ENCODE measurements at regions not wholly inside any gene's neighbourhood (a gene's known extent, or its start where the extent isn't known, plus 50 kb on each side); places are given as distances from the start of the nearest gene placed in this dataset.

- DNase-seq (ENCODE audit: low read depth) = no peak
- no peak overlapping the region for H3K4me3 ChIP-seq (ENCODE audit: control insufficient read depth, low read depth, low read length)
- TF ChIP-seq, protein P1, sequence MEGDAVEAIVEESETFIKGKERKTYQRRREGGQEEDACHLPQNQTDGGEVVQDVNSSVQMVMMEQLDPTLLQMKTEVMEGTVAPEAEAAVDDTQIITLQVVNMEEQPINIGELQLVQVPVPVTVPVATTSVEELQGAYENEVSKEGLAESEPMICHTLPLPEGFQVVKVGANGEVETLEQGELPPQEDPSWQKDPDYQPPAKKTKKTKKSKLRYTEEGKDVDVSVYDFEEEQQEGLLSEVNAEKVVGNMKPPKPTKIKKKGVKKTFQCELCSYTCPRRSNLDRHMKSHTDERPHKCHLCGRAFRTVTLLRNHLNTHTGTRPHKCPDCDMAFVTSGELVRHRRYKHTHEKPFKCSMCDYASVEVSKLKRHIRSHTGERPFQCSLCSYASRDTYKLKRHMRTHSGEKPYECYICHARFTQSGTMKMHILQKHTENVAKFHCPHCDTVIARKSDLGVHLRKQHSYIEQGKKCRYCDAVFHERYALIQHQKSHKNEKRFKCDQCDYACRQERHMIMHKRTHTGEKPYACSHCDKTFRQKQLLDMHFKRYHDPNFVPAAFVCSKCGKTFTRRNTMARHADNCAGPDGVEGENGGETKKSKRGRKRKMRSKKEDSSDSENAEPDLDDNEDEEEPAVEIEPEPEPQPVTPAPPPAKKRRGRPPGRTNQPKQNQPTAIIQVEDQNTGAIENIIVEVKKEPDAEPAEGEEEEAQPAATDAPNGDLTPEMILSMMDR (IDR thresholded peaks at IDR 0.05; ENCODE audit: control insufficient read depth, insufficient read depth, low read depth, low read length, missing control alignments) = no peak
Observed at GRCh38 chr1:193308438-193308837, 122.0 kb upstream of the B3GALT2 start.

DNA sequence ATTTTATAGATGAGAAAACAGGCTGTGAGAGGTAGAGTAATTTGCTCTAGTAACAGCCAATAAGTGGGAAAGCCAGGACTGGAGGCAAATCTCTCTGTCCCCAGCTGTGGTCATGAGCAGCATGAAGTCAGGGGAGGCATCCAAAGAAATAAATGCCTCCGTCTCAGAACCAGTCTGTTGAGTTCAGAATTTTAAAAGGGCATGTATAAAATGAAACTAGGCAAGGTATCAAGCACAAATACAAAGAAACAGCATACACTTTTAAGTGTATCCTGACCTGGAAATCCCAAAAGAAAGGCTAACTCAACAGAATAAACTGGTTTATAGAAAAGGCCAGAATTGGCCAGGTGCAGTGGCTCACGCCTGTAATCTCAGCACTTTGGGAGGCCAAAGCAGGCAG lies 120.0 kb upstream of the B3GALT2 start:
- no peak for DNase-seq (ENCODE audit: low read depth)
- TF ChIP-seq, protein P1 (IDR thresholded peaks at IDR 0.05; ENCODE audit: control insufficient read depth, insufficient read depth, low read depth, low read length, missing control alignments) = no peak
- H3K4me3 ChIP-seq (ENCODE audit: control insufficient read depth, low read depth, low read length) = no peak overlapping the region

Data from AG09309 (cell line).